OCI-LY7 (cell line): ENCODE measurements at regions not wholly inside any gene's neighbourhood (a gene's known extent, or its start where the extent isn't known, plus 50 kb on each side); places are given as distances from the start of the nearest gene placed in this dataset.

ENCODE experiments used
- BruUV-seq: library from RNA; stranded (reverse); fragments of 400-500 nt; replicated peaks from 2 replicates; lab custom pipeline; 2021; lab: Mats Ljungman, UMichigan
- CTCF ChIA-PET: fragments of 300-600 bp; sonication (Branson Sonifier 250); formaldehyde crosslinking; loops from one replicate; lab custom pipeline; 2022; ENCODE audit warnings: antibody characterized with exemption; ENCODE audit not compliant: unreplicated experiment; lab: Charles Lee
- POLR2A ChIA-PET: fragments of 300-600 bp; sonication (Branson Sonifier 250); formaldehyde crosslinking; loops from one replicate; lab custom pipeline; 2022; ENCODE audit warnings: antibody characterized with exemption; lab: Charles Lee
- DNase-seq: peaks from one replicate; pipeline ENCODE4 v3.0.0-alpha.2; 2015; ENCODE audit warnings: low spot score
- H2AFZ ChIP-seq: fragments of 200-600 bp; sonication (generic), shearing (Covaris generic); 2 replicates; pipeline ENCODE4 v1.6.1; 2014; ENCODE audit warnings: mild to moderate bottlenecking, antibody characterized with exemption, low read length, moderate library complexity
- H3K27ac ChIP-seq: fragments of 200-600 bp; sonication (generic); 2 replicates; pipeline ENCODE4 v1.5.1; 2014; ENCODE audit warnings: mixed run types, low read depth, mild to moderate bottlenecking, moderate library complexity, low read length, inconsistent platforms; ENCODE audit not compliant: poor library complexity, severe bottlenecking
- H3K36me3 ChIP-seq: fragments of 200-600 bp; sonication (generic); 2 replicates; pipeline ENCODE4 v1.6.1; 2014; ENCODE audit warnings: mild to moderate bottlenecking, antibody characterized with exemption, low read length, moderate library complexity, mixed read lengths; ENCODE audit not compliant: insufficient read depth
- H3K4me1 ChIP-seq: fragments of 200-600 bp; sonication (generic); 2 replicates; pipeline ENCODE4 v1.5.1; 2014; ENCODE audit warnings: mild to moderate bottlenecking, low read length; ENCODE audit not compliant: insufficient read depth, poor library complexity, severe bottlenecking
- H3K4me2 ChIP-seq: fragments of 200-600 bp; sonication (generic); 2 replicates; pipeline ENCODE4 v1.6.1; 2014; ENCODE audit warnings: mild to moderate bottlenecking, low read length
- H3K4me3 ChIP-seq: fragments of 200-600 bp; sonication (generic); 2 replicates; pipeline ENCODE4 v1.5.1; 2014; ENCODE audit warnings: mild to moderate bottlenecking, low read depth, low read length; ENCODE audit not compliant: poor library complexity, severe bottlenecking
- H3K79me2 ChIP-seq: fragments of 200-600 bp; sonication (generic); 2 replicates; pipeline ENCODE4 v1.6.1; 2016; ENCODE audit warnings: low read depth, mild to moderate bottlenecking, low read length, moderate library complexity, mixed read lengths; ENCODE audit not compliant: insufficient read depth
- H3K9me2 ChIP-seq: fragments of 200-600 bp; sonication (generic); 2 replicates; pipeline ENCODE4 v1.6.1; 2016; ENCODE audit warnings: mild to moderate bottlenecking, low read length, mixed read lengths; ENCODE audit not compliant: insufficient read depth
- H3K9me3 ChIP-seq: fragments of 200-600 bp; sonication (generic); 2 replicates; pipeline ENCODE4 v1.6.1; 2014; ENCODE audit warnings: mild to moderate bottlenecking, mixed run types, low read length, mixed read lengths
- H4K20me1 ChIP-seq: fragments of 200-600 bp; sonication (generic); 2 replicates; pipeline ENCODE4 v1.6.1; 2014; ENCODE audit warnings: mild to moderate bottlenecking, antibody characterized with exemption, low read length, moderate library complexity, mixed read lengths; ENCODE audit not compliant: insufficient read depth
- CTCF ChIP-seq: fragments of 200-600 bp; sonication (generic); conservative IDR thresholded peaks from 2 replicates; pipeline ENCODE4 v1.5.1; 2014; ENCODE audit warnings: mild to moderate bottlenecking, antibody characterized with exemption, low read length, moderate library complexity, mixed read lengths
- EZH2phosphoT487 ChIP-seq: fragments of 200-600 bp; sonication (generic); IDR thresholded peaks from 2 replicates; pipeline ENCODE4 v1.6.1; 2018; ENCODE audit warnings: low read depth, borderline replicate concordance, mild to moderate bottlenecking, mixed run types, antibody characterized with exemption, low read length, moderate library complexity, mixed read lengths
- intact Hi-C: fragments of 100-400 bp; cut with micrococcal nuclease; formaldehyde crosslinking; loops from one replicate; pipeline ENCODE4 v1.10.0; 2022; ENCODE audit not compliant: unreplicated experiment

GRCh38 chr9:109857336-109857735, 77.3 kb downstream of the PALM2AKAP2 start:
- Histone ChIP-seq H3K4me1 (no peaks in the 10 kb centered on the region), H3K36me3 (no peaks in the 10 kb centered on the region), H2AFZ (no peak overlapping the region), H3K4me2 (no peak overlapping the region), H3K79me2 (no peaks in the 10 kb centered on the region), H3K9me2 (no peaks in the 10 kb centered on the region), H3K4me3 (no peak overlapping the region), H4K20me1 (no peaks in the 10 kb centered on the region), H3K9me3 (no peaks in the 10 kb centered on the region), H3K27ac (no peak overlapping the region)
- TF ChIP-seq CTCF: no peak
- no peak for TF ChIP-seq EZH2phosphoT487
- ChIA-PET CTCF (no interaction called here), POLR2A (no interaction called here)
- intact Hi-C loops: no loop called here
- BruUV-seq: no TSS peak
- DNase-seq: no peak

GRCh38 chr9:109859447-109859846, 79.4 kb downstream of the PALM2AKAP2 start:
- intact Hi-C loops: no loop called here
- no peaks in the 10 kb centered on the region for H3K36me3 ChIP-seq
- BruUV-seq: no TSS peak
- H3K9me2 ChIP-seq: no peaks in the 10 kb centered on the region
- no peaks in the 10 kb centered on the region for H3K79me2 ChIP-seq
- TF ChIP-seq EZH2phosphoT487 (no peak), CTCF (peak; percentile 65)
- DNase-seq: no peak
- POLR2A ChIA-PET: interaction anchor here (0.7 to 1.4 kb wide), 4 partner anchors 12 to 284 kb away, joined by 3 to 9 read pairs (median 3); no protein-coding TSS in a partner anchor
- no peaks in the 10 kb centered on the region for H4K20me1 ChIP-seq
- no peak overlapping the region for H3K4me3 ChIP-seq
- no peaks in the 10 kb centered on the region for H3K4me1 ChIP-seq
- H3K27ac ChIP-seq: no peak overlapping the region
- CTCF ChIA-PET: no interaction called here
- H3K9me3 ChIP-seq: no peaks in the 10 kb centered on the region
- no peak overlapping the region for H2AFZ ChIP-seq
- H3K4me2 ChIP-seq: no peak overlapping the region

- Histone ChIP-seq H3K79me2 (no peaks in the 10 kb centered on the region), H3K4me3 (no peak overlapping the region), H3K9me2 (no peaks in the 10 kb centered on the region), H3K4me1 (no peaks in the 10 kb centered on the region), H3K36me3 (no peaks in the 10 kb centered on the region), H3K27ac (no peak overlapping the region), H2AFZ (no peak overlapping the region), H4K20me1 (no peaks in the 10 kb centered on the region), H3K4me2 (no peak overlapping the region), H3K9me3 (no peaks in the 10 kb centered on the region)
- ChIA-PET CTCF (no interaction called here), POLR2A (no interaction called here)
- TF ChIP-seq EZH2phosphoT487 (no peak), CTCF (no peak)
- no TSS peak for BruUV-seq
- no peak for DNase-seq
- intact Hi-C loops: no loop called here
Observed at GRCh38 chr9:109860521-109860920, 80.5 kb downstream of the PALM2AKAP2 start.
